NCI-H2227 (cell line): ENCODE measurements at regions not wholly inside any gene's neighbourhood (a gene's known extent, or its start where the extent isn't known, plus 50 kb on each side); places are given as distances from the start of the nearest gene placed in this dataset.
"Not testable (repeated sequence)": the region's sequence is repeated elsewhere in the genome, so short reads cannot be mapped to it uniquely, and the experiment has no call there.

Source experiments
- DNase-seq: peaks from one replicate; lab custom pipeline; 2025; ENCODE audit not compliant: unreplicated experiment; lab: John Stamatoyannopoulos, UW

DNA sequence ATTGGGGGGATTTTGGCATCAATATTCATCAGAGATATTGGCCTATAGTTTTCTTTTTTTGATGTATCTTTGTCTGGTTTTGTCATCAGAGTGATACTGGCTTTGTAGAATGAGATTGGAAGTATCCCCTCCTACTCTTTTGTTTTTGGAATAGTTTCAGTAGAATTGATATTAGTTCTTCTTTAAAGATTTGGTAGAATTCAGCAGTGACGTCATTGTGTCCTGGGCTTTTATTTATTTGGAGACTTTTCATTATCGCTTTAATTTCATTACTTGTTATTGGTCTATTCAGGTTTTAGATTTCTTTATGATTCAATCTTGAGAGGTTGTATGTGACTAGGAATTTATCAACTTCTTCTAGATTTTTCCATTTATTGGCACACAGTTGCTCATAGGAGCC is 825.5 kb upstream of the NXPH2 start:
- no peak for DNase-seq

DNA sequence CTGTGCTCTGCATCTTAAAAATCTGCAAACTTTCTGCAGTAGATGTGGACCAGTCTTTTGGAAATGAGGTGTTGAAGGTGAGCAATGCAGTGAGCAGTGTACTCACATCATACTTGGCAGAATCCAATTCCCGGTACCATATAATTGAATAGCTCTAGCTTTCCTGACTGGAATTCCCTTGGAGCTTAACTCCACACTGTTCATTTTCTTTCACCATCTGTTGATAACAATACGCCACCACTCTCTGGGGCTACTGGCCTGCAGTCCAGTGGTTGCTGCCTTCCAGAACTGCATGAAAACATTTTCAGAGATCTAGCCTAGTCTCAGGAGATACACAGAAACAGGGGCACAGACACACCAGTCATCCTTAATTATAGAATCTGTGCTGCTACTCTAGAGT is 820.0 kb upstream of the NXPH2 start:
- DNase-seq = no peak

DNA sequence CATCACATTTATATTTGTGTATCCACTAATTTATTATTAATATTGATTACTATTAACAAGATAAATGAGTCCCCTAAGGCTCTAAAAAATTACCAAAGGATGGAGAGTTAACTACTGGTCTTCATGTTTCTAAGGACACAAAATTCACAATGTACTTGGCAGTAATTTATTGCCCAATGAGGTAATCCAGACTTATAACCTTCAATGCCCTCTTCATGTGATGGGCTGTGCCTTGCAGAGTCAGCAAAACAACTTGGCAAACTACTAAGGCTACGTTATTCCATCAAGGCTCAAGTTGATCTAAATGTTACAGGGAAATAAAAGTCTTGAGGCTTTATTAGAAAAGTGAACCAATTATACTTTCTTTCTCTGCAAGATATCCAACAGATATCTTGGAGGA is 804.9 kb upstream of the NXPH2 start:
- DNase-seq = no peak

DNA sequence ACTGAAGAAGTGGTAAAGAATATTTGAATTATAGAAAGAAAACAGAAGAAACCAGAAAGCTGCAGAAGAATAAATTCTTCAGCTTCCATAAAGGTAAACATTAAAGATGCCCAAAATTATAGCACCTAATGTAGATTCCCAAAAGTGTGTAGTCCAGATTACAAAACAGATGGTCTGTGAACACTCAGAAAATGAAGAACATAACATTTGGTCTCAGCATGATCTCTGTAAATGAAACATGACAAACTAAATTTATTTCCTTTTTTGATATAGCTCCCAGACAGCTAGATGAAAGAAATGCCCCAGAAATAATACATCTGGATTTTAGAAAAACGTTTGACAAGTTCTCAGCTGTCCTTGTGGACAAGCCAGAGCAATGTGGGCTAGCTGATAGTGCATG is 794.2 kb upstream of the NXPH2 start:
- DNase-seq = no peak

DNA sequence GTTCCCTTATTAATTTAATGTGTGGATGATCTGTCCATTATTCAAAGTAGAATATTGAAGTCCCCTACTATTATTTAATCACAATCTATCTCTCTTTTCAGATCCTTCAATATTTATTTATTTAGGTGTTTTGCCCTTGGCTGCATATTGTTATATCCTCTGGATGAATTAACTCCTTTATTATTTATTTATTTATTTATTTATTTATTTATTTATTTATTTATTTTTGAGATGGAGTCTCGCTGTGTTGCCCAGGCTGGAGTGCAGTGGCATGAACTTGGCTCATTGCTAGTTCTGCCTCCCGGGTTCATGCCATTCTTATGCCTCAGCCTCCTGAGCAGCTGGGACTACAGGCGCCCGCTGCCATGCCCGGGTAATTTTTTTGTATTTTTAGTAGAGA is 776.6 kb upstream of the NXPH2 start:
- no peak for DNase-seq

DNA sequence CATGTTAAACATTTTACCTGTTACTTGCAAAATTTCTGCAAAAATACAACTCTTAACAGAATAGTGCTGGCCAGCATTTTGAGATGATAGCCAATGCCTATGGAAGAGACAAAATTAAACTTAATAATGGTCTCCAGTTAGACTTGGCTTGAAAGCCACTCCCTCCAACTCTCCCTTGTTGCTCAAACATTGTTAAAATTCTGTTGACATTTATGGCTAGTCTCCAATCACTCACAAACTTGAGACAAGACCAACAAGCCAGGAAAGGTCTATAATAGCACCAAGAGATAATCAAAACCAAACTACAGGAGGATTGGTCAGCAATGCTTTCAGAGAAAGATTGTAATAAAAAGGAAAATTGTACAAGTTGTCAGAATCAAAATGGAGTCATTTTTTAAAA is 770.7 kb upstream of the NXPH2 start:
- DNase-seq = no peak

DNA sequence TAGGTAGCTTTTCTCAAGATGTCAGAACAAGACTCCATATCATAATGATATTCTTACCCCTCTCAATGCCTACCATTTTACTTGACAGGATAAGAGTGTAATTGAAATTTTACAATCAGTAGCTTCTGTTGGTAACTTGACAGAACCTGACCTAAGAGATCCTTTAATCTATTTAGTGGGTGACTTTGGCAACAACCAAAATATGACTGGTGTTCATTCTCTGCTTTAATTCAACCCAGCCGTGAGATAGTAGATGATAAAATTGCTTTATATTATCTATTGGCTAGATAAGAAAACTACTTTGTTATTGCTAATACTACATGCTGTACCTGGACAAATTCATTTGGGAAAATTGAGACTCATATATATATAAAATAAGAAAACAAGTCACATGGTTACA is 770.2 kb upstream of the NXPH2 start:
- no peak for DNase-seq

DNA sequence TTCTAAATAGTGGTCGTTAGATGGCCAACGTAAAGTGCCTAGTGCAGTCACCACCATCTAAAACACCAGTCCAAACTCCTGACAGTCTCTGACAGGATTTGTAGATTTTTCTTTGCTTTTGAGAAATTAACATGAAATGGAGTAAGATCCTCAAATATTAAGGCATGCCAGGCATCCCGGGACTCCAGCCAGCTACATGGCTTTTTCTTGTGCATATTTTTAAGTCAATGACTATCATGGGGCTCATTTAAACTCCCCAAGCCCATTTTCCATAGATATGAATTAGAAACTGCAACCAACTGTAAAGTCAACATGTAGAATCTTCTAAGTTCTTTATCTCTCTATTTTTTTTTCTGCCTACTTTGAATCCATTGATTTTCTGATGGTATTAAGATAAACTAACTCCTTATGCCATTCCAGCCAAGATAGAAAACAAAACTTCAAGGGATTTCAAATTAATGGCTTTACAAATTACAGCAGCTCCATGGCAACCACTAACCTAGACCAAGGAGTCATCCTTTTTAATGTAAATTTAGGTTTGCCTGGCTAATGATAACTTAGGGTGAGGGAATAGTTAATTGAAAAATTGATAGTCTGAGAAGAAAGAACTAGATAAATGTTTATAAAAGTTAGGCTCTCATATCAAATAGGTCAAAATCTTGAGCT is 764.1 kb upstream of the NXPH2 start:
- DNase-seq = no peak

DNA sequence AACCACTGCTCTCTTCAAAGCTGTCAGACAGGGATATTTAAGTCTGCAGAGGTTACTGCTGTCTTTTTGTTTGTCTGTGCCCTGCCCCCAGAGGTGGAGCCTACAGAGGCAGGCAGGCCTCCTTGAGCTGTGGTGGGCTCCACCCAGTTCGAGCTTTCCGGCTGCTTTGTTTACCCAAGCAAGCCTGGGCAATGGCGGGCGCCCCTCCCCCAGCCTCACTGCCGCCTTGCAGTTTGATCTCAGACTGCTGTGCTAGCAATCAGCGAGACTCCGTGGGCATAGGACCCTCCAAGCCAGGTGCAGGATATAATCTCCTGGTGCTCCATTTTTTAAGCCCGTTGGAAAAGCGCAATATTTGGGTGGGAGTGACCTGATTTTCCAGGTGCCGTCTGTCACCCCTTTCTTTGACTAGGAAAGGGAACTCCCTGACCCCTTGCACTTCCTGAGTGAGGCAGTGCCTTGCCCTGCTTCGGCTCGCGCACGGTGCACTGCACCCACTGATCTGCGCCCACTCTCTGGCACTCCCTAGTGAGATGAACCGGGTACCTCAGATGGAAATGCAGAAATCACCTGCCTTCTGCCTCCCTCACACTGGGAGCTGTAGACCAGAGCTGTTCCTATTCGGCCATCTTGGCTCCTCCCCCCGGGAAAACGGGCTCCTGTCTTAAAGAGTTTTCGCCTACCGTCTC is 758.3 kb upstream of the NXPH2 start:
- not testable (repeated sequence) for DNase-seq

DNA sequence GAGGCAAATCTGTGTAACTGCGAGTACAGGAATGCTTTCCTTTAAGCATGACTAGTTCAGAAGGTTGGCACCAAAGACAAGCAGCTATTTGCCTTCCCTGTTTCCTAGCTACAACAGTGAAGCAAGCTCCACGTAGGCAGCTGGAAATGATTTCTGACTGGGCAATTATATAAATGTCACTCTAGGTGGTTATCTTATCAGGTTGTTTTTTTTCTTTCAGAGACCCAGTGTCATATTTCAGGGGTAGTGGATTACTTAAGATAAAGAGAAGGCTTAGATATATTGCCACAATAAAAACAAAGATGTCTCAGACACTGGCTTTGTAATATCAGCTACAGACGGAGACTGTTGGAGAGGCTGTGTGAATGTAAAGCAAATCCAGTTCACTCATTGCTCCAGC is 748.9 kb upstream of the NXPH2 start:
- DNase-seq = peak; percentile 68

DNA sequence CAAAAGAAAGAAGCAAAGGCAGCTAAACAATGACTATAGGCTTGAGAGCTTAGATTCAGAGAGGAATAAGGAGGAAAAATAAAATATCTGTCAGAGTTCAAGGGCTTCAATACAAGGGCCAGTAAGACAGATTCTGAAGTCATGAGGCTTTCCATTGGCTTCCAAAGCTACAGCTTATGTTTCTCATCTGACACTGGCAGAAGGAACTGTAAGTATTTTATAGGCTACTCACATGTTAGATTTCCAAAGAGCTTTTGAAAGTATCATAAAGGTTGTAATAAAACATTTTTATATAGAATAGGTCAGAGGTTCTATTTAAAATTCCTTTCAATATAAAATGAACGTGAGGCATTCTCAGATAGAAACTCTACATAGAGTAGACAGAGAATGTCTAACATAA is 746.6 kb upstream of the NXPH2 start:
- DNase-seq = no peak

DNA sequence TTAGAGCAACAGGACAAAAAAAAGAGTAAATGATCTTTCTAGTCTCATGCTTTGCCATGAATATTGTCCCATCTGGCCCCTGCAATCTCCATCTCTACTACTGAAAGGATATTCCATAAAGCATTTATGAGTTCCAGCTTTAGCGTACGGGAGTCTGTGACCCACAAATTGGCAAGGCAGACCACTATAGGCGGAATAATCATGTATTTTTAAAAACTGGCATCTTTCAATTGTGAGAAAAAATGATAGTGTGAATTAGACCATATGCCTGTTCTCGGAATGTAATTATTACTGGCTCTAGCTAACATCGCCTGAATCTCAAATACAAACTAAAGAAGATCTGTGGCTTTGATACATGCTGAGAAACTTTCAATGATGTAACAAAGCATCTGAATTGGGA is 738.1 kb upstream of the NXPH2 start:
- no peak for DNase-seq

DNA sequence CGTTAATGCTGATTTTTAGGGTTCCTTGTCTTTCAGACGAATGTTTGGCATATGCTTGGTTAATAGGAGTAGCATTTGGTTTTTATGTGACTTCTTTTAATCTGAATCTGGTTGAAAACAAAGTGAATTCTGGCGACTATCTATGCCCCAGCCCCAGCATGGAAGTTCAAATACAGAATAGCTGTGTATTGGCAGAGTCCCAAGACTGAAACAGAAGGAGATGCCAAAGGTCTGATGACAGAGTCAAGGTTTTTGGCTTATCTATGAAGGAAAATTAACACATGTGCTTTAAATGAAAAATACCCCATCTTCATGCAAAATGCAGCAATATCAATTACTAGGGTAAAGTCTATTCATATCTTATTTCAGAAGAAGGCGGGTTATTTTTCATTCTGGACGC is 734.8 kb upstream of the NXPH2 start:
- no peak for DNase-seq

DNA sequence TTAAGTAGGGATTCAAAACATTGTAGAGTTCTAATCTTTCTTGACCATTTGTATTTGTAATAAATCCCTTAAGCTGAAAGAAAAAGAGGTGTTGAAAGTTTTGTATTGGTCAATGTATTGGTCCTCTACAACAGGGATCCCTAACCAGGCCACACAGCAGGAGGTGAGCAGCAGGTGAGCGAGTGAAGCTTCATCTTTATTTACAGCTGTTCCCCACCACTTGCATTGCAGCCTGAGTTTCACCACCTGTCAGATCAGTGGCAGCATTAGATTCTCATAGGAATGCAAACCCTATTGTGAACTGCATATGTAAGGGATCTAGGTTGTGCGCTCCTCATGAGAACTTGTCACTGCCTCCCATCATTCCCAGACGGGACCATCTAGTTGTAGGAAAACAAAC is 715.7 kb upstream of the NXPH2 start:
- DNase-seq = no peak

DNA sequence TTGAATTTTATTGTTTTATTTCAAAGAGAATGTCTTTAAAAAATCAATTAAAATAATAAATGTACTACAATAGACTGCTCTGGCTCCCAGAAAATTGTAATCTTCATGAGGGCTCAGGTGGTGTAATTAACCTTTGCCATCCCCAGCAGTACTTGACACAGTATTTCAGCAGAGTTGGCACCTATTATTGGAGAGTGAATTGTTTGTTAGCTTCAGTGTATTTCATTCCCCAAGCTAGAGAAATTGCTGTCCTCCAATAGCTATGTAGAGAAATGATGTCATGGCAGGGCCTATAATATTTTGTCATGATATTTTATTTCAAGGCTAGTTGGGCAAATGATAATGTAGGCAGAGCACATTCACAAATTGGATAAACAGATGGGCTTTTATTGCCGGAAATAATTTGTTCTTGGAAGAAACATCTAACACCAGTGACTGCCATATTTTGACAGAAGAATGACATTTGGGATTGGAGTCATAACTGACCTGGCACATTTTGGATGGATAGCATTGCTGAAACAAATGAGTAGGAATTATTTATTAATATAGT is 712.0 kb upstream of the NXPH2 start:
- peak; percentile 64 for DNase-seq

DNA sequence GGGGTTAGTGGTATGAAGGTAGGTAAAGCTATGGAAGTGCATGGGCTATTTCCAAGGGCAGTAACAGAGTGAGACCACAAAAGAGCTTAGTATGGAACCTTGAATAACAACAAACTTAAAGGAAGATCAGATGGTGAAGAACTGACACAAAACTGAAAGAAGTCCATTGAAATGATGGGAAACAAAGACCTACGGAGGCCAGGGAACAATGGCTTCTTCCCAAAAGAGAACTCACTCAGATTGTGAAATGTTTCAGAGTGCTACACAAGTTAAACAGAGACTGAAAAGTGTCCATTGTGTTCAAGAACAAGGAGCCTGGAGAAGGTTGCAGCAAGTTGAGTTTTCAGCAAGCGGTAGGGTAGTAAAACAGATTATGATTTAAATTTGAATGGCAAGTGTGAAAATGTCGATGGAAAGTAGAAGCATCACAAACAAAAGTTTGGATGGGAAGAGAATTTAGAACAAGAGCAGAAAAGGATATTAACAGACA is 700.0 kb upstream of the NXPH2 start:
- DNase-seq = no peak

DNA sequence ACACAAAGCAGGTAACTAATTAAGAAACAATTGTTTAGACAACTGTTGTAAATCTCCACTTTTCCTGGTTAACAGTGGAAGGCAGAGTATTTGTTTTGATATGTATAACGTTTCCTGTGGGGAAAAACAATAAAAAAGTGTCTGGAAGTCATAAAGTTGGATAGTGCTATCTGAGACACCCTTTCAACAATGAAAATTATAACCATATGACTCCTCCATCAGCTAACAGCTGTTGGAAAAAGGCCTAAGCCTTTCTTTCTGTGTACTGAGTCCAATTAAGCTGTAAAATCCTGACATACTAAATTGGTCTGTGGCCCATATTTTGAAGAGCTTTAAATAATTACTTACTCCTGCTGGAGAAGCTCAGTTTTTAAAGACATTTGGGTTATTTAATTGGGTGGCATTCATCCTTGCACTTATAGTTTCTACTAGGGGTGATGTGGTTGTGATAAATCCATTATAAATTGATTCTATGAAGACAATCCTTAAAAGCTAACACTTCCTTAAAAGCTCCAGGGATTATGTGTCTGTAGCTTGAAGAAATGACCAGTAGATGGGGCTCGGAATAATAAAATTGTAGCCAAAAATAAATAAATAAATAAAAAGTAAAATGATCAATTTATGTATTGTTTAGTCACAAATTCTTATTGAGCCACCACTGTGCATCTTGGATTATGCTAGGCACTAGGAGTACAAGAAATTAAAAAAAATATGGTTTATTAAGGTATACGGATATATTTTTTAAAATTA is 698.1 kb upstream of the NXPH2 start:
- peak; percentile 55 for DNase-seq

DNA sequence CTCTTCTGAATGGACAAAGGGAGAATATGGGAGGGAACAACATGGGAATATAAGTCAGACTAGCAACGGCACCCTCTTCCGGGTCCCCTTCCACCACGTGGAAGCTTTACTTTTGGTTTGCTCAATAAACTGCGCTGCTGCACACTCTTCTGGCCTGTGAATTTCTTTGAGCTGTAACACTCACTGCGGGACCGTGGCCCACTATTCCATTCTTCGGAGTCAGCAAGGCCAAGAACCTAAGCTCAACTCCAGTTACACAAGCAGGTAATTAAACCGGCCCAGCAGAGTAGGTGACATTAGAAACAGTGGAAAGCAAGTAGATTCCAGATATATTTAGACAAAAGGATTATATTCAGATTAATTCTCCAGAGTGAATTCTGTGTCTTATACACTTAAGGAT is 697.4 kb upstream of the NXPH2 start:
- DNase-seq = no peak

DNA sequence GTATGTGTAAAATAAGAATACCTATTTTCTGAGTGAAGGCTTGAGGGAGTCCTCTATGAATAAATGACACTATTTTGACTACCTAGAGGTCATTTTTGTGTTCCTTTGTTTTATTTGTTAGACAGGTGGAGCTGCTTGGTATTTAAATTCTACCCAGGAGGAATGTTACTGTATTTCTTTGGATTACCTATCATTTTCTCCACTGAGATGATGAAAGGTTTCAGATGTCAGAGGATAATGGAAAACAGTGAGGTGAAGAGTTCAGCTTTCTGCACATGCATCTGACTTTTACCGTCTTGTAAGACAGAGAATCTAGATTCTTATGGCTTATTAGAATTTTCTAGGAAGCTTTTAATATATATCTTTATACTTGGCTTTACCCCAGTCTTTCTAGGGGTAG is 689.8 kb upstream of the NXPH2 start:
- peak; percentile 42 for DNase-seq

DNA sequence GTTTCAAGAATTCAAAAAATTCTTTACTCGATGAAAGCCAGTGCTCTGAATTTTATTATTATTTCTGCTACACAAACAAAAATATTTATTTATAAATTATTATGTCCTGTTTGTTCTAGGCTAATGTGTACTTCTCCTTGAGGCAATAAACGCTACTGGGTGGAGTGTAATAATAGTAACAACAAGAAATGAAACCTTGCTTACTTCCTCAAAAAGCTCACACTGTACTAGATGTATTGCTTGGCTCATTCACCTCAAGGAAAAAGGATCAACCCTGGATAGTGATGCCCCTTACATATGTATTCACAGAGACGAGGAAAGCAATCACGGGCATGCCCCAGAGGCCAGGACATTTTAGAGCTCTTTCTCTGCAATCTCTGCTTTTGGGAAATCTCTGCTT is 685.6 kb upstream of the NXPH2 start:
- DNase-seq = no peak

DNA sequence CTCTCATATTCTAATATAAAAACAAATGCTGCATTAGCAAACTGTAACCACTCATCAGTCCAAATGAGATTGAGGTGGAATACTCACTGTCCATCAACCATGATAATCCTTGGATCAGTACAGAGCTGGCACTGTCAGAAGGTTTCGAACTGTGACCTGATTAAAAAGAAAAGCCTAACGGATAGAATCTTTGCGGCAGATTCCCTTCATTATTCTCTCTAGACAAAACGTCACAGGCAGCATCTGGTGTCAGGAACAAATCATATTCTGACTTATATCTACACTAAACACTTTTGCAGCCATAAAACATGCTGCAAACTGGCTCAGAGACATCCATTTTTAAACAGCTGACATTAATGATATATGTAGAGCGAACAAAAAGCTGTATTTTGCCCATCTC is 677.7 kb upstream of the NXPH2 start:
- DNase-seq = no peak

DNA sequence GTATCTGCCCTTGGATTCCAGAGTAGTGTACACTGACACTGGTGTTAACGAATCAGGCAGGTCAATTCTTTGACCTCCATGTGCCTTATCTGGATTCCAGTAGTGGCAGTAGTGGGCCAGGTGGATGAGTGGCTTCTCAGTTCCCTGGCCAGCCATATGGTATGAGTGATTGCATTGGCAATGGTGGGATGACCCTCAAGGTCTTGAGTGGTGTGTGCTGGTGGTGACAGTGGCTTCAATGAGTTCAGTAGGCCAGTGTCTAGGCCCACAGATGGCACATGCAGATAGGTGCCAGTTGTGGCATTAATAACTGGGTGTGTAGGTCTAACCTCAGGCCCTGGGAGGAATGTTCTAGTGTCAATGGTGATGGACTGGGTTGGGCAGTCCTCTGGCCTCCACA is 674.1 kb upstream of the NXPH2 start:
- DNase-seq = no peak
